ENCODE measurements at regions not wholly inside any gene's neighbourhood (a gene's known extent, or its start where the extent isn't known, plus 50 kb on each side); places are given as distances from the start of the nearest gene placed in this dataset.

DNA sequence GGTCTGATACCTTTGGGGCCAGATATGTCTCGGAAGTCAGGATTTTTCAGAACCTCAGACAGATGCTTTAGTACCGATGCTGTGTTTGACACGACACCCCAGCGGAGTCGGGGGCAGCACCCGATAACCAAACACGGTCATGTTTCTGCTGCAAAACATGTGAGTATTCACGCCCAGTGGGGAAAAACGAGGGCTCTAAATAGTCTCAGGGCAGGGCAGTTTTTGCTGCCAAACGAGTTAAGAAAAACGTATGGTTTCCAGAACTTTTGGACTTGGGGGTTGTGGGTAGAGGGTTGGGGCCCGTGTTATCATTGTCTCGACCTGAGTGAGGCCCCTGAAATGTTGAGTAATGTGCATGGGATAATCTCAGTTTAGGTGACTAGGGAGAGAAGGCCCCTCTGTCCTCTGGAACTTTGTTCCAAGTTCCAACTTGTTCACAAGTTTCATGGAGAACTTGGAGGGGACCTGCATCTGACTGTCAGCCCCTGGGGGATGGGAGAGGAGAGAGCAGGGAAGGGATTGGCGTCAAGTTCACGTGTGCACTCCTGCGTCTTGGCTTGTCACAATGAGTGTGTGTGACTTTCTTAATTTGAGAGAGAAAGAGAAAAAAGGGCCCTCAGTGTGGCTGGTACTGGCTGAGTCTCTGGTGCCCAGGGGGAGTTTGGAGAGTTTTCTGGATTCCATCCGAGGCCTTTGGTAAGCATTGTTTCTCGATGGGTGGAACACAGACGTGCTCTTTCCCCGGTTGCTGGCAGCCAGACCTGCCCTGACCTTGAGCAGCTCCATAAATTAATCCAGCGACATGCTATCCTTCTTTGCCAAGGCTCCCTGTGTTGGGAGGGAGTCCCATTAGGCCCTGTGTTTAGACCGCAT lies 83.9 kb upstream of the CIBAR2 start (continued):
- TF ChIP-seq ZNF333 (CRISPR knock-in tag; IDR thresholded peaks at IDR 0.05; ENCODE audit: borderline replicate concordance), result no peak
- peak; percentile 30; the same call in 1 of the 2 replicates for TF ChIP-seq ARNTL (CRISPR knock-in tag; IDR thresholded peaks at IDR 0.05)
- TF ChIP-seq ZNF7 (CRISPR knock-in tag; IDR thresholded peaks at IDR 0.05), result no peak
- TF ChIP-seq KDM4B (CRISPR knock-in tag; IDR thresholded peaks at IDR 0.05), result no peak
- 0 out of 2 replicates have a peak, but pooled peaks have one; percentile 34 for TF ChIP-seq ZNF572 (CRISPR knock-in tag; IDR thresholded peaks at IDR 0.05)
- no peak for TF ChIP-seq ZNF530 (CRISPR knock-in tag; IDR thresholded peaks at IDR 0.05; ENCODE audit: low read depth)
- TF ChIP-seq KDM1A (CRISPR knock-in tag; IDR thresholded peaks at IDR 0.05), result no peak
- TF ChIP-seq NCOA5 (CRISPR knock-in tag; IDR thresholded peaks at IDR 0.05), result no peak
- TF ChIP-seq, protein P1, sequence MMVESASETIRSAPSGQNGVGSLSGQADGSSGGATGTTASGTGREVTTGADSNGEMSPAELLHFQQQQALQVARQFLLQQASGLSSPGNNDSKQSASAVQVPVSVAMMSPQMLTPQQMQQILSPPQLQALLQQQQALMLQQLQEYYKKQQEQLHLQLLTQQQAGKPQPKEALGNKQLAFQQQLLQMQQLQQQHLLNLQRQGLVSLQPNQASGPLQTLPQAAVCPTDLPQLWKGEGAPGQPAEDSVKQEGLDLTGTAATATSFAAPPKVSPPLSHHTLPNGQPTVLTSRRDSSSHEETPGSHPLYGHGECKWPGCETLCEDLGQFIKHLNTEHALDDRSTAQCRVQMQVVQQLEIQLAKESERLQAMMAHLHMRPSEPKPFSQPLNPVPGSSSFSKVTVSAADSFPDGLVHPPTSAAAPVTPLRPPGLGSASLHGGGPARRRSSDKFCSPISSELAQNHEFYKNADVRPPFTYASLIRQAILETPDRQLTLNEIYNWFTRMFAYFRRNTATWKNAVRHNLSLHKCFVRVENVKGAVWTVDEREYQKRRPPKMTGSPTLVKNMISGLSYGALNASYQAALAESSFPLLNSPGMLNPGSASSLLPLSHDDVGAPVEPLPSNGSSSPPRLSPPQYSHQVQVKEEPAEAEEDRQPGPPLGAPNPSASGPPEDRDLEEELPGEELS (CRISPR knock-in tag; IDR thresholded peaks at IDR 0.05), result no peak
- TF ChIP-seq KLF16 (CRISPR knock-in tag; IDR thresholded peaks at IDR 0.05), result no peak
- TF ChIP-seq MTA1 (CRISPR knock-in tag; IDR thresholded peaks at IDR 0.05; ENCODE audit: borderline replicate concordance), result no peak
- no peak for TF ChIP-seq NR2F2 (IDR thresholded peaks at IDR 0.05; ENCODE audit: borderline replicate concordance, low read depth)
- TF ChIP-seq, protein P2, sequence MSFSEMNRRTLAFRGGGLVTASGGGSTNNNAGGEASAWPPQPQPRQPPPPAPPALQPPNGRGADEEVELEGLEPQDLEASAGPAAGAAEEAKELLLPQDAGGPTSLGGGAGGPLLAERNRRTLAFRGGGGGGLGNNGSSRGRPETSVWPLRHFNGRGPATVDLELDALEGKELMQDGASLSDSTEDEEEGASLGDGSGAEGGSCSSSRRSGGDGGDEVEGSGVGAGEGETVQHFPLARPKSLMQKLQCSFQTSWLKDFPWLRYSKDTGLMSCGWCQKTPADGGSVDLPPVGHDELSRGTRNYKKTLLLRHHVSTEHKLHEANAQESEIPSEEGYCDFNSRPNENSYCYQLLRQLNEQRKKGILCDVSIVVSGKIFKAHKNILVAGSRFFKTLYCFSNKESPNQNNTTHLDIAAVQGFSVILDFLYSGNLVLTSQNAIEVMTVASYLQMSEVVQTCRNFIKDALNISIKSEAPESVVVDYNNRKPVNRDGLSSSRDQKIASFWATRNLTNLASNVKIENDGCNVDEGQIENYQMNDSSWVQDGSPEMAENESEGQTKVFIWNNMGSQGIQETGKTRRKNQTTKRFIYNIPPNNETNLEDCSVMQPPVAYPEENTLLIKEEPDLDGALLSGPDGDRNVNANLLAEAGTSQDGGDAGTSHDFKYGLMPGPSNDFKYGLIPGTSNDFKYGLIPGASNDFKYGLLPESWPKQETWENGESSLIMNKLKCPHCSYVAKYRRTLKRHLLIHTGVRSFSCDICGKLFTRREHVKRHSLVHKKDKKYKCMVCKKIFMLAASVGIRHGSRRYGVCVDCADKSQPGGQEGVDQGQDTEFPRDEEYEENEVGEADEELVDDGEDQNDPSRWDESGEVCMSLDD (CRISPR knock-in tag; IDR thresholded peaks at IDR 0.05; ENCODE audit: borderline replicate concordance), result no peak
- TF ChIP-seq, protein P3, sequence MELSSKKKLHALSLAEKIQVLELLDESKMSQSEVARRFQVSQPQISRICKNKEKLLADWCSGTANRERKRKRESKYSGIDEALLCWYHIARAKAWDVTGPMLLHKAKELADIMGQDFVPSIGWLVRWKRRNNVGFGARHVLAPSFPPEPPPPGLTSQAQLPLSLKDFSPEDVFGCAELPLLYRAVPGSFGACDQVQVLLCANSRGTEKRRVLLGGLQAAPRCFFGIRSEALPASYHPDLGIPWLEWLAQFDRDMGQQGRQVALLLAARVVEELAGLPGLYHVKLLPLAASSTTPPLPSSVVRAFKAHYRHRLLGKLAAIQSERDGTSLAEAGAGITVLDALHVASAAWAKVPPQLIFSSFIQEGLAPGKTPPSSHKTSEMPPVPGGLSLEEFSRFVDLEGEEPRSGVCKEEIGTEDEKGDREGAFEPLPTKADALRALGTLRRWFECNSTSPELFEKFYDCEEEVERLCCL (CRISPR knock-in tag; IDR thresholded peaks at IDR 0.05; ENCODE audit: borderline replicate concordance), result no peak
- TF ChIP-seq, protein P4, sequence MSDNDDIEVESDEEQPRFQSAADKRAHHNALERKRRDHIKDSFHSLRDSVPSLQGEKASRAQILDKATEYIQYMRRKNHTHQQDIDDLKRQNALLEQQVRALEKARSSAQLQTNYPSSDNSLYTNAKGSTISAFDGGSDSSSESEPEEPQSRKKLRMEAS (IDR thresholded peaks at IDR 0.05), result peak; percentile 22; the same call in 1 of the 2 replicates
- TF ChIP-seq ELF4 (CRISPR knock-in tag; IDR thresholded peaks at IDR 0.05; ENCODE audit: borderline replicate concordance), result no peak
- TF ChIP-seq, protein P5, sequence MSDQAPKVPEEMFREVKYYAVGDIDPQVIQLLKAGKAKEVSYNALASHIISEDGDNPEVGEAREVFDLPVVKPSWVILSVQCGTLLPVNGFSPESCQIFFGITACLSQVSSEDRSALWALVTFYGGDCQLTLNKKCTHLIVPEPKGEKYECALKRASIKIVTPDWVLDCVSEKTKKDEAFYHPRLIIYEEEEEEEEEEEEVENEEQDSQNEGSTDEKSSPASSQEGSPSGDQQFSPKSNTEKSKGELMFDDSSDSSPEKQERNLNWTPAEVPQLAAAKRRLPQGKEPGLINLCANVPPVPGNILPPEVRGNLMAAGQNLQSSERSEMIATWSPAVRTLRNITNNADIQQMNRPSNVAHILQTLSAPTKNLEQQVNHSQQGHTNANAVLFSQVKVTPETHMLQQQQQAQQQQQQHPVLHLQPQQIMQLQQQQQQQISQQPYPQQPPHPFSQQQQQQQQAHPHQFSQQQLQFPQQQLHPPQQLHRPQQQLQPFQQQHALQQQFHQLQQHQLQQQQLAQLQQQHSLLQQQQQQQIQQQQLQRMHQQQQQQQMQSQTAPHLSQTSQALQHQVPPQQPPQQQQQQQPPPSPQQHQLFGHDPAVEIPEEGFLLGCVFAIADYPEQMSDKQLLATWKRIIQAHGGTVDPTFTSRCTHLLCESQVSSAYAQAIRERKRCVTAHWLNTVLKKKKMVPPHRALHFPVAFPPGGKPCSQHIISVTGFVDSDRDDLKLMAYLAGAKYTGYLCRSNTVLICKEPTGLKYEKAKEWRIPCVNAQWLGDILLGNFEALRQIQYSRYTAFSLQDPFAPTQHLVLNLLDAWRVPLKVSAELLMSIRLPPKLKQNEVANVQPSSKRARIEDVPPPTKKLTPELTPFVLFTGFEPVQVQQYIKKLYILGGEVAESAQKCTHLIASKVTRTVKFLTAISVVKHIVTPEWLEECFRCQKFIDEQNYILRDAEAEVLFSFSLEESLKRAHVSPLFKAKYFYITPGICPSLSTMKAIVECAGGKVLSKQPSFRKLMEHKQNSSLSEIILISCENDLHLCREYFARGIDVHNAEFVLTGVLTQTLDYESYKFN (CRISPR knock-in tag; conservative IDR thresholded peaks at IDR 0.05), result peak; percentile 76
- no peak for TF ChIP-seq ZNF354B (CRISPR knock-in tag; IDR thresholded peaks at IDR 0.05)
